Tibial artery (tissue), 4 donors: ENCODE measurements at regions not wholly inside any gene's neighbourhood (a gene's known extent, or its start where the extent isn't known, plus 50 kb on each side); places are given as distances from the start of the nearest gene placed in this dataset.

ENCODE experiments used
- DNase-seq, 2 donors: peaks; one replicate each; pipeline ENCODE4 v3.0.0-alpha.2; 2019
- H3K27ac ChIP-seq, 2 donors: fragments of 200-600 bp; sonication (generic) in 1 of 2; 1 replicate in 1 of 2; 2 replicates in 1 of 2; pipeline ENCODE4 v1.5.1; 2018 to 2019; ENCODE audit warnings: mild to moderate bottlenecking in 1 of 2
- H3K27me3 ChIP-seq, 2 donors: fragments of 200-600 bp; sonication (generic) in 1 of 2; one replicate each; pipeline versions ENCODE4 v1.5.1 to v1.6.0; 2016 to 2019
- H3K36me3 ChIP-seq, 3 donors: fragments of 200-600 bp; sonication (generic) in 2 of 3; one replicate each; pipeline ENCODE4 v1.5.1; 2016 to 2019; ENCODE audit warnings: mild to moderate bottlenecking in 2 of 3
- H3K4me1 ChIP-seq, 4 donors: fragments of 200-600 bp; sonication (generic) in 2 of 4; 1 replicate in 3 of 4; 2 replicates in 1 of 4; pipeline ENCODE4 v1.5.1; 2016 to 2019
- H3K4me3 ChIP-seq, 2 donors: fragments of 200-600 bp; sonication (generic) in 1 of 2; 1 replicate in 1 of 2; 2 replicates in 1 of 2; pipeline ENCODE4 v1.5.1; 2018 to 2019; ENCODE audit warnings: mild to moderate bottlenecking in 2 of 2
- H3K9me3 ChIP-seq, 3 donors: fragments of 200-600 bp; sonication (generic) in 1 of 3; one replicate each; pipeline ENCODE4 v1.5.1; 2016 to 2019
- CTCF ChIP-seq, 2 experiments: fragments of 200-600 bp in 1 of 2; fragments of 450-650 bp in 1 of 2; IDR thresholded peaks; one replicate each; pipeline ENCODE4 v1.5.1; 2017 to 2019; ENCODE audit warnings: antibody characterized with exemption in 2 of 2, mild to moderate bottlenecking in 1 of 2, moderate library complexity in 1 of 2
- intact Hi-C: fragments of 100-400 bp; cut with DNase I; formaldehyde crosslinking; loops from one replicate; pipeline ENCODE4 v1.15.0; 2023; ENCODE audit warnings: low total_unique reads

DNA sequence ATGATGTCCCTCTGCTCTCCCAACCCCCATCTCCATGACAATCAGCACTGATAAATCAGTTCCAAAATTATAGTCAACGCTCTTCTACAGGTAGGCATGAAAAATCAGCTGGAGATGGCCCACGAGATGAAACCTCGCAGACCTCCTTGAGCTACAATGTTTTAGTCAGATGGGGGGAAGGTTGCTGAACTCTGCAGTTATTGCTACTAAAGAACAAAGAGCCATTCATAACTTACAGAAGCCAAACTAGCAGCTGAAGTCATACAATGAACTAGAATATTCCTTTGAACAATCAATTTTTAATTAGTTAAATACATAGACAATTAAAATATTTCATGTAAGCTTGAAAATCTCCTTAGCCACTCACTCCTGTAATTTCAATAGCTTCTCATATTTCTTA is 179.2 kb downstream of the NHLRC3 start:
- no peak for TF ChIP-seq CTCF (IDR thresholded peaks at IDR 0.05)
- Histone ChIP-seq H3K4me3 (no peak overlapping the region), H3K9me3 (no peaks in the 10 kb centered on the region), H3K27me3 (no peaks in the 10 kb centered on the region), H3K27ac (no peak overlapping the region), H3K36me3 (no peaks in the 10 kb centered on the region), H3K4me1 (no peaks in the 10 kb centered on the region)
- intact Hi-C loops, result no loop called here
- DNase-seq, result no peak

DNA sequence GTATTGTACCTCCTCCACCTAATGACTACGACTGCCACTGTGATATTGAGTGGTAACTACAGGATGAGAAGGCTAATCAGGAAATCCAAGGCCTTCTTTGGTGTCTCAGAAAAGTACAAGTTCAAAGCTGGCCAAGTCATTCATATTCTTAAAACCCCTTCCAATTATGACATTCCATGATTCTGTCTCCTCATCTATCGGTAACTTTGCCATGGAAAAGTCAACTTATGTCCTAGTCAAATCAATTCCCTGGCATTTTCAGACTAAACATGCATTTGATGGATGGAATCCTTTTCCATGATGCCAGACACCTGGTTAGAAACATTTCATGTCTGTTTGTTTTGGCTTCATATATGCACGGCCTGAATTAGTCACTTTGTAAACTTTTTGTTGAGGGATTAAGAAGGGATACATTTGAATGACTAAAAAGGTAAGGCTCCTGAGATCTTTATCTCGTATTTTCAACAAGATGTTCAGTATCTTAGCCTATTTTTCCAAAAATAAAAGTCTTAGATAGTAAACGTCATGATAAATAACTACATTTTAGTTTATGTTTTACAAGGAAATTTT is 186.5 kb downstream of the NHLRC3 start:
- Histone ChIP-seq H3K9me3 (no peaks in the 10 kb centered on the region), H3K4me3 (no peak overlapping the region), H3K4me1 (peaks cover 0 to 21% (median 7%) of the 10 kb centered on the region in 4 donors), H3K27me3 (no peaks in the 10 kb centered on the region), H3K36me3 (no peaks in the 10 kb centered on the region), H3K27ac (no peak overlapping the region)
- intact Hi-C loops, result no loop called here
- DNase-seq, result no peak
- TF ChIP-seq CTCF (IDR thresholded peaks at IDR 0.05), result no peak

DNA sequence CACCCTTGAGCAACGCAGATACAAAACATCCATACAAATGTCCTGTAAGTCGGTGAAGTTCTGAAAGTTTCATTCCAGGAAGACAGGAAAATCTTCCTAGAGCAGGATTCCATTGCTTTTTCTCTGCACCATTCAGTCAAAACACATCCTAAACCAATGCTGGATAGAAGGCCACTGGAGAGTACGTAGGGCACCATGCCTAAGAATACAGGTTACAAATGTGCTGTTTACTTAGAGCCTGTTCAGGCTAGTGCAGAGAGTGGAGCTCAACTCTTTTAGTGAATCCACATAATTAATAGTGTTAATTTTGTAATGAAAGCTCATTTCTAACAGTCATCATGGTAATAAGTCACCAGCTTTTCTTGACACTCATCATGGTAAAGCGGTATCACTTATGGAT is 187.6 kb downstream of the NHLRC3 start:
- no peak for DNase-seq
- Histone ChIP-seq H3K27ac (peak overlapping the region; percentile 30 to 61), H3K4me1 (peaks cover 0 to 21% (median 7%) of the 10 kb centered on the region in 4 donors), H3K9me3 (no peaks in the 10 kb centered on the region), H3K4me3 (no peak overlapping the region), H3K36me3 (no peaks in the 10 kb centered on the region), H3K27me3 (no peaks in the 10 kb centered on the region)
- TF ChIP-seq CTCF (IDR thresholded peaks at IDR 0.05), result no peak
- intact Hi-C loops, result no loop called here

- Histone ChIP-seq H3K27ac (peak overlapping the region; percentile 30 to 61), H3K36me3 (no peaks in the 10 kb centered on the region), H3K4me1 (peaks cover 0 to 21% (median 7%) of the 10 kb centered on the region in 4 donors), H3K4me3 (no peak overlapping the region), H3K27me3 (no peaks in the 10 kb centered on the region), H3K9me3 (no peaks in the 10 kb centered on the region)
- peak; percentile 28 to 75 for DNase-seq
- TF ChIP-seq CTCF (IDR thresholded peaks at IDR 0.05), result no peak
- intact Hi-C loops, result no loop called here
These were observed 188.1 kb downstream of the NHLRC3 start for GRCh38 chr13:39226359-39226758.

DNA sequence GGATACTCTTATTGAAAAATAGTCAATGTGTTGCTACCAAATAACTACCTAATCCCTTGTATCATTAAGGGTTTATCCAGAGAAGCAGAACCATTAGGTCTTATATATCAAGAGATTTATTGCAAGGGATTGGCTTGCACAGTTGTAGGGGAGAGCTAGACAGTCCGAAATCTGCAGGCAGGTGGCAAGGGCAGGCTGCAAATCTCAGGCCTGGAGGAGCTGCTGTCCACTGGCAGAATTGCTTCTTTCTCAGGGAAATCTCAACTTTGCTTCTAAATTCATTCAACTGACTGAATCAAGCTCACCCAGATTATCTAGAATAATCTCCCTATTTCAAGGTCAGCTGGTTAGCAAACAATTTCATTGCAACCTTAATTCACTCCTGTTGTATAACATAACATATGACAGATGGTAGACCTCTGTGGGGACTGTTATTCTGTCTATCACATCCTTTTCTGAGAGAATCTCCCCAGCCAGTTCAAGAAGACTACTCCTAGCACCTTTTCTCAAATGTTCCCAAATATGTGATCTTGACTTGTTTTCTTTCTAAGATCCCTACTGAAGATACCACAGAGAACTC is 194.2 kb downstream of the NHLRC3 start:
- Histone ChIP-seq H3K36me3 (no peaks in the 10 kb centered on the region), H3K4me3 (no peak overlapping the region), H3K27ac (no peak overlapping the region), H3K27me3 (no peaks in the 10 kb centered on the region), H3K9me3 (no peaks in the 10 kb centered on the region), H3K4me1 (no peaks in the 10 kb centered on the region)
- no peak for DNase-seq
- no peak for TF ChIP-seq CTCF (IDR thresholded peaks at IDR 0.05)
- intact Hi-C loops, result no loop called here
